GM19023 (cell line): ENCODE measurements at regions not wholly inside any gene's neighbourhood (a gene's known extent, or its start where the extent isn't known, plus 50 kb on each side); places are given as distances from the start of the nearest gene placed in this dataset.
"Not testable (repeated sequence)": the region's sequence is repeated elsewhere in the genome, so short reads cannot be mapped to it uniquely, and the experiment has no call there.

ENCODE experiments used
- ATAC-seq: cut with Tn5 transposase; IDR thresholded peaks from one replicate; pipeline ENCODE4 v1.9.1; 2021; ENCODE audit warnings: mild to moderate bottlenecking, moderate library complexity; ENCODE audit not compliant: unreplicated experiment

GRCh38 chr12:127761880-127762279 lies 505.1 kb upstream of the TMEM132C start:
- ATAC-seq = no peak

GRCh38 chr12:127767656-127768055 lies 499.3 kb upstream of the TMEM132C start:
- ATAC-seq = no peak

GRCh38 chr12:127770118-127770517 lies 496.9 kb upstream of the TMEM132C start:
- no peak for ATAC-seq

- ATAC-seq = no peak
Measured at GRCh38 chr12:127771546-127771945, 495.4 kb upstream of the TMEM132C start.

GRCh38 chr12:127773520-127773919 lies 493.4 kb upstream of the TMEM132C start:
- no peak for ATAC-seq

GRCh38 chr12:127774828-127775227 lies 492.1 kb upstream of the TMEM132C start:
- ATAC-seq = no peak

GRCh38 chr12:127779301-127780045 lies 487.5 kb upstream of the TMEM132C start:
- ATAC-seq = no peak

GRCh38 chr12:127780881-127781280 lies 486.1 kb upstream of the TMEM132C start:
- no peak for ATAC-seq

- ATAC-seq = no peak
Measured at GRCh38 chr12:127781336-127781735, 485.6 kb upstream of the TMEM132C start.

- ATAC-seq = no peak
Measured at GRCh38 chr12:127785540-127785939, 481.4 kb upstream of the TMEM132C start.

- no peak for ATAC-seq
Measured at GRCh38 chr12:127785986-127786590, 480.9 kb upstream of the TMEM132C start.

GRCh38 chr12:127787544-127787943 lies 479.4 kb upstream of the TMEM132C start:
- ATAC-seq = no peak

- no peak for ATAC-seq
Measured at GRCh38 chr12:127790376-127790775, 476.6 kb upstream of the TMEM132C start.

- ATAC-seq = no peak
Measured at GRCh38 chr12:127791217-127791616, 475.8 kb upstream of the TMEM132C start.

GRCh38 chr12:127797918-127798317 lies 469.1 kb upstream of the TMEM132C start:
- ATAC-seq = no peak

- ATAC-seq = no peak
Measured at GRCh38 chr12:127802271-127802670, 464.7 kb upstream of the TMEM132C start.

GRCh38 chr12:127803545-127803944 lies 463.4 kb upstream of the TMEM132C start:
- ATAC-seq = no peak

- ATAC-seq = no peak
Measured at GRCh38 chr12:127809275-127809674, 457.7 kb upstream of the TMEM132C start.

GRCh38 chr12:127810041-127810440 lies 456.9 kb upstream of the TMEM132C start:
- no peak for ATAC-seq

GRCh38 chr12:127810459-127810858 lies 456.5 kb upstream of the TMEM132C start:
- ATAC-seq = not testable (repeated sequence)

- ATAC-seq = no peak
Measured at GRCh38 chr12:127811988-127812387, 455.0 kb upstream of the TMEM132C start.

- no peak for ATAC-seq
Measured at GRCh38 chr12:127813147-127813546, 453.8 kb upstream of the TMEM132C start.

- ATAC-seq = no peak
Measured at GRCh38 chr12:127819056-127819455, 447.9 kb upstream of the TMEM132C start.
